HL-60 (cell line): ENCODE measurements at regions not wholly inside any gene's neighbourhood (a gene's known extent, or its start where the extent isn't known, plus 50 kb on each side); places are given as distances from the start of the nearest gene placed in this dataset.

ENCODE experiments used
- DNase-seq, 2 experiments: peaks; one replicate each; pipeline ENCODE4 v3.0.0-alpha.2; 2010 to 2020; ENCODE audit warnings: low read depth in 1 of 2, low spot score in 1 of 2
- H3K27ac ChIP-seq: fragments of 250-450 bp; sonication (Bioruptor Pico); replicated peaks from 2 replicates; pipeline ENCODE4 v1.5.1; 2020; ENCODE audit warnings: mild to moderate bottlenecking, moderate library complexity
- H3K27me3 ChIP-seq: fragments of 250-450 bp; sonication (Bioruptor Pico); 2 replicates; pipeline ENCODE4 v1.5.1; 2021; ENCODE audit warnings: mild to moderate bottlenecking, moderate library complexity; ENCODE audit not compliant: insufficient read depth, poor library complexity, severe bottlenecking
- H3K4me3 ChIP-seq: replicated peaks from 2 replicates; pipeline ENCODE4 v1.5.1; 2011; ENCODE audit warnings: mild to moderate bottlenecking, control low read depth, low read length; ENCODE audit not compliant: insufficient read depth
- GABPA ChIP-seq: IDR thresholded peaks from 2 replicates; pipeline ENCODE4 v1.6.1; 2012; ENCODE audit warnings: low read depth
- POLR2AphosphoS5 ChIP-seq: IDR thresholded peaks from 2 replicates; pipeline ENCODE4 v1.6.1; 2012; ENCODE audit warnings: low read depth
- SPI1 ChIP-seq: IDR thresholded peaks from 2 replicates; pipeline ENCODE4 v1.6.1; 2012; ENCODE audit warnings: low read depth, mild to moderate bottlenecking, borderline replicate concordance
- TF ChIP-seq, protein P1 (sequence below): IDR thresholded peaks from one replicate; pipeline ENCODE4 v1.5.1; 2011; ENCODE audit warnings: low read length, control low read depth, inconsistent platforms; ENCODE audit not compliant: insufficient read depth
- TF ChIP-seq, protein P2 (sequence below): IDR thresholded peaks from 2 replicates; pipeline ENCODE4 v1.6.1; 2012; ENCODE audit warnings: low read depth; ENCODE audit not compliant: insufficient replicate concordance

GRCh38 chr3:189053322-189053721, 118.4 kb upstream of the TPRG1 start:
- no peak for DNase-seq
- Histone ChIP-seq H3K27ac (no peak overlapping the region), H3K27me3 (no peaks in the 10 kb centered on the region), H3K4me3 (no peak overlapping the region)
- TF ChIP-seq SPI1 = no peak
- no peak for TF ChIP-seq GABPA

GRCh38 chr3:189056646-189057335, 115.0 kb upstream of the TPRG1 start:
- DNase-seq = no peak
- TF ChIP-seq, protein P1, sequence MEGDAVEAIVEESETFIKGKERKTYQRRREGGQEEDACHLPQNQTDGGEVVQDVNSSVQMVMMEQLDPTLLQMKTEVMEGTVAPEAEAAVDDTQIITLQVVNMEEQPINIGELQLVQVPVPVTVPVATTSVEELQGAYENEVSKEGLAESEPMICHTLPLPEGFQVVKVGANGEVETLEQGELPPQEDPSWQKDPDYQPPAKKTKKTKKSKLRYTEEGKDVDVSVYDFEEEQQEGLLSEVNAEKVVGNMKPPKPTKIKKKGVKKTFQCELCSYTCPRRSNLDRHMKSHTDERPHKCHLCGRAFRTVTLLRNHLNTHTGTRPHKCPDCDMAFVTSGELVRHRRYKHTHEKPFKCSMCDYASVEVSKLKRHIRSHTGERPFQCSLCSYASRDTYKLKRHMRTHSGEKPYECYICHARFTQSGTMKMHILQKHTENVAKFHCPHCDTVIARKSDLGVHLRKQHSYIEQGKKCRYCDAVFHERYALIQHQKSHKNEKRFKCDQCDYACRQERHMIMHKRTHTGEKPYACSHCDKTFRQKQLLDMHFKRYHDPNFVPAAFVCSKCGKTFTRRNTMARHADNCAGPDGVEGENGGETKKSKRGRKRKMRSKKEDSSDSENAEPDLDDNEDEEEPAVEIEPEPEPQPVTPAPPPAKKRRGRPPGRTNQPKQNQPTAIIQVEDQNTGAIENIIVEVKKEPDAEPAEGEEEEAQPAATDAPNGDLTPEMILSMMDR = no peak
- TF ChIP-seq, protein P2, sequence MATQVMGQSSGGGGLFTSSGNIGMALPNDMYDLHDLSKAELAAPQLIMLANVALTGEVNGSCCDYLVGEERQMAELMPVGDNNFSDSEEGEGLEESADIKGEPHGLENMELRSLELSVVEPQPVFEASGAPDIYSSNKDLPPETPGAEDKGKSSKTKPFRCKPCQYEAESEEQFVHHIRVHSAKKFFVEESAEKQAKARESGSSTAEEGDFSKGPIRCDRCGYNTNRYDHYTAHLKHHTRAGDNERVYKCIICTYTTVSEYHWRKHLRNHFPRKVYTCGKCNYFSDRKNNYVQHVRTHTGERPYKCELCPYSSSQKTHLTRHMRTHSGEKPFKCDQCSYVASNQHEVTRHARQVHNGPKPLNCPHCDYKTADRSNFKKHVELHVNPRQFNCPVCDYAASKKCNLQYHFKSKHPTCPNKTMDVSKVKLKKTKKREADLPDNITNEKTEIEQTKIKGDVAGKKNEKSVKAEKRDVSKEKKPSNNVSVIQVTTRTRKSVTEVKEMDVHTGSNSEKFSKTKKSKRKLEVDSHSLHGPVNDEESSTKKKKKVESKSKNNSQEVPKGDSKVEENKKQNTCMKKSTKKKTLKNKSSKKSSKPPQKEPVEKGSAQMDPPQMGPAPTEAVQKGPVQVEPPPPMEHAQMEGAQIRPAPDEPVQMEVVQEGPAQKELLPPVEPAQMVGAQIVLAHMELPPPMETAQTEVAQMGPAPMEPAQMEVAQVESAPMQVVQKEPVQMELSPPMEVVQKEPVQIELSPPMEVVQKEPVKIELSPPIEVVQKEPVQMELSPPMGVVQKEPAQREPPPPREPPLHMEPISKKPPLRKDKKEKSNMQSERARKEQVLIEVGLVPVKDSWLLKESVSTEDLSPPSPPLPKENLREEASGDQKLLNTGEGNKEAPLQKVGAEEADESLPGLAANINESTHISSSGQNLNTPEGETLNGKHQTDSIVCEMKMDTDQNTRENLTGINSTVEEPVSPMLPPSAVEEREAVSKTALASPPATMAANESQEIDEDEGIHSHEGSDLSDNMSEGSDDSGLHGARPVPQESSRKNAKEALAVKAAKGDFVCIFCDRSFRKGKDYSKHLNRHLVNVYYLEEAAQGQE = no peak
- no peak for TF ChIP-seq SPI1
- TF ChIP-seq POLR2AphosphoS5 = no peak
- no peak for TF ChIP-seq GABPA
- H3K27ac ChIP-seq = no peak overlapping the region
- no peak overlapping the region for H3K4me3 ChIP-seq
- no peaks in the 10 kb centered on the region for H3K27me3 ChIP-seq

DNA sequence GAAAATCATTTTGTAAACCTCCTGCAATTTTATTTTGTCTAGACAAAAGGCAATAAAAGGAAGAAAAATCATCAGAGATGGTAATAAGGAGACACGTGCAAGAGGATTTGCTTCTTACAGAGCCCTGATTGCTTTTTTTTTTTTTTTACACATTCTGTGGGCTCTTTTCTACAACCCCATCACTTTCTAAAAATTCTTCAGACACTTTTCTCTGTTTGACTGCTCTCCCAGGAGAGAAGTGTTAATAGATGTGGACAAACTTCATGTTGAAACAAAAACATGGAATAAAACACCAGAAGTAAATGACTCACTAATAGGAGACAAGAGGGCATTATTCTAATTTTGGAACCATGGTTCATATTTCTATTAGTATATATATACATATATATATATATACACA, 114.4 kb upstream of the TPRG1 start:
- Histone ChIP-seq H3K4me3 (no peak overlapping the region), H3K27me3 (no peaks in the 10 kb centered on the region), H3K27ac (no peak overlapping the region)
- no peak for DNase-seq
- TF ChIP-seq, protein P1 = no peak
- TF ChIP-seq SPI1 = no peak

DNA sequence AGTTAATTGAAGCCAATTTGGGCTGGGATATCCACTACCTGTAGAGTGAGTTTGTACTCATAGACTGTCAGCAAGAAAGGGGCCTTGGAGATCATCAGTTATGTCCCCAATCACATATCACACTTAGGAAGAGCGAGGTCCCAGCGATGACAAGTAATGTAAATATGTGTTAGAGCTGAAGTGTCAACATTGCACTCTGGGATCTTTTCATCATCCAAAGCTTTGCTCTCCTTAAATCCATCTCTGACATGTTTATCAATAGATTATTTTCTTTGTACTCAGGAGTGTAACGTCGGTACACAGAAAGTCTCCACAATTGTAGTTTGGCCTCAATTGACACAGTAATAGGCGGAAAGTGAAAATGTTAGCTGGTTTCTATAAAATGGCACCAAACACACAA, 113.7 kb upstream of the TPRG1 start:
- DNase-seq = no peak
- Histone ChIP-seq H3K27me3 (no peaks in the 10 kb centered on the region), H3K4me3 (no peak overlapping the region), H3K27ac (no peak overlapping the region)
- TF ChIP-seq SPI1 (no peak), POLR2AphosphoS5 (no peak)
- TF ChIP-seq, protein P2 = no peak
- TF ChIP-seq, protein P1 = no peak
